GM23338 (cell line): ENCODE measurements at regions not wholly inside any gene's neighbourhood (a gene's known extent, or its start where the extent isn't known, plus 50 kb on each side); places are given as distances from the start of the nearest gene placed in this dataset.

Experiments used
- EZH2 ChIP-seq: fragments of 200-600 bp; sonication (generic); IDR thresholded peaks from one replicate; pipeline ENCODE4 v1.8.0; 2017; ENCODE audit warnings: antibody characterized with exemption, mild to moderate bottlenecking, low read depth; ENCODE audit not compliant: unreplicated experiment
- EZH2phosphoT487 ChIP-seq: fragments of 200-600 bp; sonication (generic); IDR thresholded peaks from one replicate; pipeline ENCODE4 v1.8.1; 2018; ENCODE audit warnings: antibody characterized with exemption; ENCODE audit not compliant: unreplicated experiment
- JUNB ChIP-seq: IDR thresholded peaks from one replicate; pipeline ENCODE4 v1.6.1; 2016; ENCODE audit warnings: antibody characterized with exemption; ENCODE audit not compliant: unreplicated experiment
- POLR2AphosphoS5 ChIP-seq: IDR thresholded peaks from 2 replicates; pipeline ENCODE4 v1.6.1; 2016; ENCODE audit warnings: antibody characterized with exemption, low read depth
- TF ChIP-seq, protein P1 (sequence below), 2 experiments: fragments of 200-600 bp in 1 of 2; sonication (generic) in 1 of 2; conservative IDR thresholded peaks; 2 replicates each; pipeline versions ENCODE4 v1.5.1 to v1.6.1; 2016 to 2017; ENCODE audit warnings: antibody characterized with exemption in 2 of 2, low read depth in 2 of 2, mild to moderate bottlenecking in 2 of 2, moderate library complexity in 1 of 2

DNA sequence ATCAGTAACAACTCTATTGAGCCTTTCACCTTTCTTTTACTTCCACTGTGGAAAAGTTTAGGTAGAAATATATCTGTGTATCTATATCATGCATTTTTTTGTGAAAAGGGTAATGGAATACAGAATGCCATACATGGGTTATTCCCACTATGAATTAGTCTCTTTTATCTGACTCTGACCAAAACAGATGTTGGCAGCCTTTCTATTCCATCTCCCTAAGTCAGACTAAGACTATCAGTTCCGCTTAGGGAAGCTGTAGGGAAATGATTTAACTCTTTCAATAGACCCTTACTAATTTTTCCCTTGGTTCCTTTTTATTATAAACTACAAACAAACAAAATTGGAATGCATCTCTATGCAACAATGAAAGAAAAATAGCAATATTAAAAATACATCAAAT is 92.3 kb upstream of the LEF1 start:
- TF ChIP-seq, protein P1, sequence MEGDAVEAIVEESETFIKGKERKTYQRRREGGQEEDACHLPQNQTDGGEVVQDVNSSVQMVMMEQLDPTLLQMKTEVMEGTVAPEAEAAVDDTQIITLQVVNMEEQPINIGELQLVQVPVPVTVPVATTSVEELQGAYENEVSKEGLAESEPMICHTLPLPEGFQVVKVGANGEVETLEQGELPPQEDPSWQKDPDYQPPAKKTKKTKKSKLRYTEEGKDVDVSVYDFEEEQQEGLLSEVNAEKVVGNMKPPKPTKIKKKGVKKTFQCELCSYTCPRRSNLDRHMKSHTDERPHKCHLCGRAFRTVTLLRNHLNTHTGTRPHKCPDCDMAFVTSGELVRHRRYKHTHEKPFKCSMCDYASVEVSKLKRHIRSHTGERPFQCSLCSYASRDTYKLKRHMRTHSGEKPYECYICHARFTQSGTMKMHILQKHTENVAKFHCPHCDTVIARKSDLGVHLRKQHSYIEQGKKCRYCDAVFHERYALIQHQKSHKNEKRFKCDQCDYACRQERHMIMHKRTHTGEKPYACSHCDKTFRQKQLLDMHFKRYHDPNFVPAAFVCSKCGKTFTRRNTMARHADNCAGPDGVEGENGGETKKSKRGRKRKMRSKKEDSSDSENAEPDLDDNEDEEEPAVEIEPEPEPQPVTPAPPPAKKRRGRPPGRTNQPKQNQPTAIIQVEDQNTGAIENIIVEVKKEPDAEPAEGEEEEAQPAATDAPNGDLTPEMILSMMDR (conservative IDR thresholded peaks at IDR 0.05; ENCODE audit: low read depth in 2 of 2) = no peak
- TF ChIP-seq EZH2 = no peak
- no peak for TF ChIP-seq POLR2AphosphoS5
- no peak for TF ChIP-seq EZH2phosphoT487
- TF ChIP-seq JUNB = no peak
